ENCODE measurements at regions not wholly inside any gene's neighbourhood (a gene's known extent, or its start where the extent isn't known, plus 50 kb on each side); places are given as distances from the start of the nearest gene placed in this dataset.

- TF ChIP-seq, protein P1, sequence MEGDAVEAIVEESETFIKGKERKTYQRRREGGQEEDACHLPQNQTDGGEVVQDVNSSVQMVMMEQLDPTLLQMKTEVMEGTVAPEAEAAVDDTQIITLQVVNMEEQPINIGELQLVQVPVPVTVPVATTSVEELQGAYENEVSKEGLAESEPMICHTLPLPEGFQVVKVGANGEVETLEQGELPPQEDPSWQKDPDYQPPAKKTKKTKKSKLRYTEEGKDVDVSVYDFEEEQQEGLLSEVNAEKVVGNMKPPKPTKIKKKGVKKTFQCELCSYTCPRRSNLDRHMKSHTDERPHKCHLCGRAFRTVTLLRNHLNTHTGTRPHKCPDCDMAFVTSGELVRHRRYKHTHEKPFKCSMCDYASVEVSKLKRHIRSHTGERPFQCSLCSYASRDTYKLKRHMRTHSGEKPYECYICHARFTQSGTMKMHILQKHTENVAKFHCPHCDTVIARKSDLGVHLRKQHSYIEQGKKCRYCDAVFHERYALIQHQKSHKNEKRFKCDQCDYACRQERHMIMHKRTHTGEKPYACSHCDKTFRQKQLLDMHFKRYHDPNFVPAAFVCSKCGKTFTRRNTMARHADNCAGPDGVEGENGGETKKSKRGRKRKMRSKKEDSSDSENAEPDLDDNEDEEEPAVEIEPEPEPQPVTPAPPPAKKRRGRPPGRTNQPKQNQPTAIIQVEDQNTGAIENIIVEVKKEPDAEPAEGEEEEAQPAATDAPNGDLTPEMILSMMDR (conservative IDR thresholded peaks at IDR 0.05; ENCODE audit: low read depth, low read length): no peak
- TF ChIP-seq EZH2 (IDR thresholded peaks at IDR 0.05; ENCODE audit: borderline replicate concordance, low read depth, low read length, poor library complexity, severe bottlenecking): no peak
Measured at GRCh38 chr2:126494593-126494992, 161.4 kb upstream of the GYPC start.
